HG02970 (cell line): ENCODE measurements at regions not wholly inside any gene's neighbourhood (a gene's known extent, or its start where the extent isn't known, plus 50 kb on each side); places are given as distances from the start of the nearest gene placed in this dataset.

Experiments
- ATAC-seq: cut with Tn5 transposase; IDR thresholded peaks from one replicate; pipeline ENCODE4 v1.9.1; 2021; ENCODE audit warnings: mild to moderate bottlenecking, moderate library complexity, moderate number of reproducible peaks; ENCODE audit not compliant: unreplicated experiment, low FRiP score

DNA sequence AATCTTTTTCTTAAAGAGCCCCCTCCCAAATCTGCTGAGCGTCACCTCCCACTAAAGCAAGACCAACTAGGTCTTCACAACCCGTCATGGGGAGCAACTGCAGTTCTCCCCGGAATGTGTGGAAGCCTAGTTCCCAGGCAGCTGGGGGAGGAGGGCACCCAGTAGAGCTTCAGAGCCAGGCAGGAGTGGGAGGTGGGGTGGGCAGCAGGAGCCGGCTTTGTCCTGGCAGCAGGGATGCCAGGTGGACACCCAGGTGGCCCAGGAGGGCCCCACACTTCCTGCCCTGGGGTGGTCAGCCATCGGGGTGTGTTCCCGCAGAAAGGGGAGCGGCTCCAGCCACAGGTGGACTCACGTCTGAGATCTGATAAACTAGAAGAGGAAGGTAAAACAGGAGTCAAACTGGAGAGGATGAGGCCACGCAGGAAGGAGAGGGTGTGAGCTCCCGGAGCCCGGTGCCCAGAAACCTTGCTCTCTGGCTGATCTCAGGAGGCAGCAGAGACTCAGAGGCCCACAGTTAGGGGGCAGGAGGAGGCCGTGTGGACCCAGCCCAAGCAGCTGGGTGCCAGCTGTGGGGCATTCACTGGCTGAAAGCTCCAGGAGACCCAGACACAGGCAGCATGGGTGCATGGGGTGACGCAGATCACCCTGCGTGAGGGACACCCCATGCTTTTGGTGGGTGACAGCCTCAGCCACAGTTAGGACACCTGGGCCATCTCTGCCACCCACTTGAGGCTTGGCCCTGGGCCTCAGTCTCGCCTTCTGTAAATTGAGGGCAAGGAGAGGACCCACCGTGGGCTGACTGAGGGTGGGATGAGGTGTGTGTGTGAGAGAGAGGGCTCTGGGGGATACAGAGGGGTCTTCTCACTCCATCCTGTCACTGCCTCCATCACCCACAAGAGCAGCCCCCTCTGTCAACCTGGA lies 260.8 kb upstream of the TNRC6C start:
- no peak for ATAC-seq

DNA sequence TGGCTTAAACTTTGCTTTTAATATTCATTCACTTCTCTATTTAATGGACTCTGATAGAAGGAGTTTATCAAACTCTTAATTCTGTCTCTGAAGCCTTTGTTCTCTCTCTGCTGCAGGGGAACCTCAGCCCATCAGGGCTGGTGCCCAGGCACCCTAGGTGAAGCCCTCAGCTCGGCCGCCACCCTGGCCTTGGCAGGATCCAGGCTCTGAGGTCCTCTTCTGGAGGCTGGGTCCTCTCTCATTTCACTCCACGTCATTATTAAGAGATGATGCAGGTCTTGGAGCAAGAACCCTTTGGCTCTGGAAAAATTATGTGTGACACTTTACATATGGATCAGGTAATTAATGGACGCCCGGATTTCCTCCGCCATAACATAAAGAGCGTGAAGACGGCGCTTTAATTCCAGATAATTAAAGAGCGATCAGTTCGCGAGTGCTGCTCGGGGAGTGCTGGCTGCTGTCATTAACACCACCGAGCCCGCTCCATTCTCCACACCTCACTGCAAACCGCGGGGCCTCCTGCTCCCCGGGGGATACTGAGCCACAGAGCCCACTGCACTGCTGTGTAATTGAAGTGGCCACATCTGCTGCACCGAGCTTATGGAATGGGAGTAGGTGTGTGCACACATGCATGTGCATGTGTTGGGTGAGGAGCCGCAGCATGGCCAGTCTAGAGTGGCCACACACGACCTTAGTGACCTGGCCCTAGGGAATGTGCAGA lies 259.4 kb upstream of the TNRC6C start:
- no peak for ATAC-seq

DNA sequence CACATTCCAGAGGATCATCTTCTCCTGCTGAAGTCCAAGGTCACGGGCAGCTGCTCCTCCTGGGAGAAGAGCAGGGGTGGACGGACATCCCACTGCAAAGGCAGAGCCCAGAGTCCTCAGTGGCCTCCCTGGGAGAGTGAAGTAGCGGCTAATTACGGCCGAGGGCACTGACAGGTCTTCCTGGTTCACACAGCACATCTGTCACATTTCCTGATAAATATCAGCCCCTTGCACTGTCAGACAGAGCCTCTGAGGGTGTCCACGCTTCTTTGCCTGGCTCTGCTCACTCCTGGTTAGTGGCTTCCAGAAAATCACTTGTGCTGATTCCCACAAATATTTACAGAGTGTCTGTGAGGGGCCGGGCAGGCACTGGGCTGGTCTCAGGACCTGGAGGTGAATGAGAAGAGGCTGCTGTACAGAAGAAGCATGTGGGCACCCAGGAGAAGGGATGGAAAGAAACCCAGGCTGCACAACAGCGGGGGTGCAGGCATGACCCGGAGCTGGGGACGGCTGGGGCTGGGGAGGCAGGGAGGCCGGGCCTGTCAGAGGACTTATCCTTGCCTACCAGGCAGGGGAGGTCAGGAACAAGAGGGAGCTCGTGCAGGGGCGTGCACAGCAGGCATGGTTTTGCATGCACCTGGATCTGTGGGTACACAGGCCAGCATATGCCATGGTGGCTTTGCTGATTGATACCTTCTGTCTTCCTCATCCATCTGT lies 258.2 kb upstream of the TNRC6C start:
- ATAC-seq = no peak

- ATAC-seq = no peak
Measured at GRCh38 chr17:77701996-77702395, 256.5 kb upstream of the TNRC6C start.

- ATAC-seq = no peak
Measured at GRCh38 chr17:77704048-77704815, 254.3 kb upstream of the TNRC6C start.

GRCh38 chr17:77706938-77707337 lies 251.6 kb upstream of the TNRC6C start:
- no peak for ATAC-seq

DNA sequence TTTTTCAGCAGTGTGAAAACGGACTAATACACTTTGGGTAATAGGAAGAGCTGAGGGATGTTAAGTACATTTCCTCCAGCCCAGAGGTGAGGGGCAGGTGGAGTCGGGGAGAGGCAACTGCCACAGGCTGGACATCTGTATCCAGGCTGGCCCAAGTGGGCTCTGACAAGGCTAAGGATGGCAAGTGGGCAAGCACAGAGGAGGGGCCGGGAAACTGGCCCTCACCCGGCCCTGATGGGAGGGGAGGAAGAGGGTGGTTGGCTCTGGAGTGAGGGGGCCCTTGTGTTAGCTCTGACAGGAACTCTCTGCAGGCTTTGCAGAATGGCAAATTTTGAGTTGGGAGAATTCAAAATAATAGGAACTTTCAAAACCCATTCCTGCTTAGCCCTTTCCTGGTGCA lies 251.0 kb upstream of the TNRC6C start:
- ATAC-seq = no peak

DNA sequence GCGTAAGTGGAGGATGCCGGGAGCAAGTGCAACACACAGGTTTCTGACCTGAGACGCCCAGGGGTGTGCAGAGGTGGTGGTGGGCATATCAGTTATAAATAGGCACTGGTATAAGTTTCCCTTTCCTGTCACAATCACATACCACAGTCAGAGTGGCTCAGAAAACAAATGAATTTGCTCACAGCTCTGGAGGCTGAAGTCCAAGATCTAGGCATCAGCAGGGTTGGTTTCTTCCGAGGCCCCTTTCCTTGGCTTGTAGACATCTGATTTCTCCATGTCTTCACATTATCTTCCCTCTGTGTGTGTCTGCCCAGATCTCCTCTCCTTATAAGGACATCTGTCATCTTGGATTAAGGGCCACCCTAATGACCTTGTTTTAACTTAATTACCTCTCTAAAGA lies 250.5 kb upstream of the TNRC6C start:
- no peak for ATAC-seq

GRCh38 chr17:77708936-77709335 lies 249.6 kb upstream of the TNRC6C start:
- no peak for ATAC-seq

DNA sequence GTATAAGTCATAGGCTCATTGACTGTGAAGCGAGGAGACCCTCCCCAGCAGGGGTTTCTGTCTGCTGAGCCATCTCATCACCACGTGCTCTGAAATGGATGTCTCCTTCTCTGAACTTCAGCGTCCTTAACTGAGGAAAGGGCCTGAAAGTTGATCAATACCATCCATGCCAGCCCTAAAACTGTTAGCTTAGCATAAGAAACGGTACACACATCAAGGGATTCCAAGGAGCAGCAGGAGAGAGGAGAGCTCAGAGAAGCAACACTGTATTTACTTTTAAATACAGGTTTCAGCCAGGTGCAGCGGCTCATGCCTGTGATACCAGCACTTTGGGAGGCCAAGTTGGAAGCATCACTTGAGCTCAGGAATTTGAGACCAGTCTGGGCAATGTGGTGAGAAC lies 248.9 kb upstream of the TNRC6C start:
- no peak for ATAC-seq

DNA sequence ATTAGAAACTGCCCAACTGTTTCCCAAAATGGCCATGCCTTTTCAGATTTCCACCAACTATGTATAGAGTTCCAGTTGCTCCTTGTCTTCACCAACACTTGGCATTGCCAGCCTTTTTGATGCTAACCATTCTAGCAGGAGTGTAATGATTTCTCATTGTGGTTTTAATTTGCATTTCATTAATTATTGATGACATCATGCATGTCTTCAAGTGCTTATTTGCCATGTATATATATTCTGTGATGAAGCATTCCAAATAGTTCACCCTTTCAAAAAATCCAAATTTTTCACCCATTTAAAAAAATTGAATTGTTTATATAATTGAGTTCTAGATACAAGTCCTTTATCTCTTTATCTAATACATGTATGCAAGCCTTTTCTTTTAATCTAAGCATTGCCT lies 245.9 kb upstream of the TNRC6C start:
- ATAC-seq = no peak

- ATAC-seq = no peak
Measured at GRCh38 chr17:77716289-77716926, 242.1 kb upstream of the TNRC6C start.

GRCh38 chr17:77717941-77718668 lies 240.4 kb upstream of the TNRC6C start:
- ATAC-seq = no peak

DNA sequence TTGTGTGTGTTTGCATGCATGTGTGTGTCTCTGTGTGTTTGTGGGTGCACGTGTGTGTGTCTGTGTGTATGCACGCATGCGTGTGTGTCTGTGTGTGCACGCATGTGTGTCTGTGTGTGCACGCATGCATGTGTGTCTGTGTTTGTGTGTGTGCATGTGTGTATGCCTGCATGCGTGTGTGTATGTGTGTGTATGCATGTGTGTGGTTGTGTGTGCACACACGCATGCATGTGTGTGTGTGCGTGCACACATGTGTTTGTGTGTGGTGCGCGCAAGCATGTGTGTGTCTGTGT lies 239.9 kb upstream of the TNRC6C start:
- no peak for ATAC-seq

GRCh38 chr17:77719806-77720205 lies 238.7 kb upstream of the TNRC6C start:
- ATAC-seq = no peak

DNA sequence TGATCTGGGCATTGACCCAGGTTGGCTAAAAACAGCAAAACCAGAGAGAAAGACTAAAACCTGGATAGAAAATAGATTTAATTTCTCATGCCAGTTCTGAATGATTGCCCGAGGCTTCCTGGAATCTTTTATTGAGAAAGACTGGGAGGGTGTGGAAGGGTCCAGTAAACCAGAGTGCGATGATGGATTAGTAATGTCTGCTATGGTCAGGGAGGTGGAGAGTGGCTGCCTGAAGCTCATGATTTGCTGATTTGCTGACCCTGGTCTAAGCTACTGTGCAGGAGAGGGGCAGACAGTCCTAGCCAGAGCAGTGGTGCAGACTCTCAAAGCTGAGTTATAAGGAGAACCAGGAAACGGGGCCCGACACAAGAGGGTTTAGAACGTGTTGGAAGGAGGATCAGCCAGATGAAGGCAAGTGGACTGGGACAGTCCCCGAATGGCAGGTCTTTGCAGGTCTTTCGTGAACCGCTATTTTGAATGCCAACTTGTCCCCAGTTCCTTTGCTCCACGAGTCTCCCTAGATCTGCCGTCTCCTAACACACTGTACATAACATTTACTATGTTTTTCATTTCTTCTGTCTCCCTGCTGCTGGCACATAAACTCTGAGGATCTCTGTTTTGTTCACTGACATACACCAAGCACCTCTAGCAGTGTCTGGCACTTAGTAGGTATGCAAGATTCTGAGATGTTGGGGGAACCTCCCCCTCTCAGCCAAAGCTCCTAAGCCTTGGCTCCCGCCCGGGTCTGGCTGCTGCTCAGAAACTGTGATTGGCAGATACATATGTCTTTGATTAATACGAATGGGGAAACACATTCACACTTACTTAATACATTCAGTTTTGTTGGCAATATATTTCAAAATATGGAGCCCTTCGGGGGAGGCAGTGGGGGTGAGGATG lies 237.3 kb upstream of the TNRC6C start:
- ATAC-seq = no peak

- ATAC-seq = no peak
Measured at GRCh38 chr17:77721846-77722160, 236.7 kb upstream of the TNRC6C start.

- no peak for ATAC-seq
Measured at GRCh38 chr17:77722366-77722765, 236.1 kb upstream of the TNRC6C start.
